AML-193 (cell line): ENCODE measurements at regions not wholly inside any gene's neighbourhood (a gene's known extent, or its start where the extent isn't known, plus 50 kb on each side); places are given as distances from the start of the nearest gene placed in this dataset.

ENCODE experiments used
- DNase-seq, 2 experiments: peaks; one replicate each; lab custom pipeline; 2025; lab: John Stamatoyannopoulos, UW

GRCh38 chr16:9687737-9688319 is 494.4 kb downstream of the GRIN2A start:
- no peak for DNase-seq

- no peak for DNase-seq
These were observed 492.6 kb downstream of the GRIN2A start for GRCh38 chr16:9689597-9689996.

GRCh38 chr16:9695152-9695551 is 487.1 kb downstream of the GRIN2A start:
- DNase-seq, result no peak
